ENCODE measurements at regions not wholly inside any gene's neighbourhood (a gene's known extent, or its start where the extent isn't known, plus 50 kb on each side); places are given as distances from the start of the nearest gene placed in this dataset.

DNA sequence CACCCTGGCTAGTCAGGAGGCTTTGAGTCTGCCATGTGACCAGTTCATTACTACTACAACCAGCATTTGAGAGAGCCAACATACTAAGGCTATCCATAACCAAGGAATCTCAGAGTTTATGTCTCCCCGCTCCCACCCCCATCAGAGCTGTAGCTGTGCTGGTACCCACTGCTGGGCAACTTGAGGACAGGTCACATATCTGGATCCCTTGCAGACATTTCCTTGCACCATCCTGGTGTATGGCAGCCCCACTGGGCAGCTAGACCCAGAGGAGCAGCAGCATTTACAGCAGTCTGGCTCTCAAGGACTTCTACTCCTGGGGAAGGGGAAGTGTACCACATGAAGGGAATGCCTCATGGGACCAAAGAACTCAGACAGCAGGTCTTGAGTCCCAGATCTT is 160.8 kb upstream of the ST8SIA2 start:
- TF ChIP-seq SREBF2 (IDR thresholded peaks at IDR 0.05; ENCODE audit: low read length) (no peak), TAF1 (IDR thresholded peaks at IDR 0.05; ENCODE audit: borderline replicate concordance, low read depth, low read length) (no peak), POLR2A (IDR thresholded peaks at IDR 0.05; ENCODE audit: low read depth, low read length) (no peak), SPI1 (IDR thresholded peaks at IDR 0.05; ENCODE audit: borderline replicate concordance, insufficient read depth, low read depth, low read length) (no peak), EZH2 (IDR thresholded peaks at IDR 0.05; ENCODE audit: borderline replicate concordance, control insufficient read depth, low read depth, low read length) (no peak), ZNF24 (IDR thresholded peaks at IDR 0.05) (no peak), HDGF (IDR thresholded peaks at IDR 0.05) (no peak), CEBPZ (IDR thresholded peaks at IDR 0.05; ENCODE audit: low read depth, low read length) (no peak), RAD21 (IDR thresholded peaks at IDR 0.05; ENCODE audit: insufficient read depth, low read depth, low read length) (no peak), POU2F2 (IDR thresholded peaks at IDR 0.05; ENCODE audit: borderline replicate concordance, low read depth, low read length) (no peak), RBBP5 (conservative IDR thresholded peaks at IDR 0.05) (no peak), SIN3A (IDR thresholded peaks at IDR 0.05; ENCODE audit: low read depth, low read length) (no peak)
- TF ChIP-seq, protein P1, sequence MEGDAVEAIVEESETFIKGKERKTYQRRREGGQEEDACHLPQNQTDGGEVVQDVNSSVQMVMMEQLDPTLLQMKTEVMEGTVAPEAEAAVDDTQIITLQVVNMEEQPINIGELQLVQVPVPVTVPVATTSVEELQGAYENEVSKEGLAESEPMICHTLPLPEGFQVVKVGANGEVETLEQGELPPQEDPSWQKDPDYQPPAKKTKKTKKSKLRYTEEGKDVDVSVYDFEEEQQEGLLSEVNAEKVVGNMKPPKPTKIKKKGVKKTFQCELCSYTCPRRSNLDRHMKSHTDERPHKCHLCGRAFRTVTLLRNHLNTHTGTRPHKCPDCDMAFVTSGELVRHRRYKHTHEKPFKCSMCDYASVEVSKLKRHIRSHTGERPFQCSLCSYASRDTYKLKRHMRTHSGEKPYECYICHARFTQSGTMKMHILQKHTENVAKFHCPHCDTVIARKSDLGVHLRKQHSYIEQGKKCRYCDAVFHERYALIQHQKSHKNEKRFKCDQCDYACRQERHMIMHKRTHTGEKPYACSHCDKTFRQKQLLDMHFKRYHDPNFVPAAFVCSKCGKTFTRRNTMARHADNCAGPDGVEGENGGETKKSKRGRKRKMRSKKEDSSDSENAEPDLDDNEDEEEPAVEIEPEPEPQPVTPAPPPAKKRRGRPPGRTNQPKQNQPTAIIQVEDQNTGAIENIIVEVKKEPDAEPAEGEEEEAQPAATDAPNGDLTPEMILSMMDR (IDR thresholded peaks at IDR 0.05 in 2 of 3, conservative IDR thresholded peaks at IDR 0.05 in 1 of 3; ENCODE audit: control insufficient read depth in 2 of 3, extremely low read depth in 1 of 3, insufficient read depth in 1 of 3, low read depth in 3 of 3, low read length in 3 of 3): no peak
- TF ChIP-seq, protein P2, sequence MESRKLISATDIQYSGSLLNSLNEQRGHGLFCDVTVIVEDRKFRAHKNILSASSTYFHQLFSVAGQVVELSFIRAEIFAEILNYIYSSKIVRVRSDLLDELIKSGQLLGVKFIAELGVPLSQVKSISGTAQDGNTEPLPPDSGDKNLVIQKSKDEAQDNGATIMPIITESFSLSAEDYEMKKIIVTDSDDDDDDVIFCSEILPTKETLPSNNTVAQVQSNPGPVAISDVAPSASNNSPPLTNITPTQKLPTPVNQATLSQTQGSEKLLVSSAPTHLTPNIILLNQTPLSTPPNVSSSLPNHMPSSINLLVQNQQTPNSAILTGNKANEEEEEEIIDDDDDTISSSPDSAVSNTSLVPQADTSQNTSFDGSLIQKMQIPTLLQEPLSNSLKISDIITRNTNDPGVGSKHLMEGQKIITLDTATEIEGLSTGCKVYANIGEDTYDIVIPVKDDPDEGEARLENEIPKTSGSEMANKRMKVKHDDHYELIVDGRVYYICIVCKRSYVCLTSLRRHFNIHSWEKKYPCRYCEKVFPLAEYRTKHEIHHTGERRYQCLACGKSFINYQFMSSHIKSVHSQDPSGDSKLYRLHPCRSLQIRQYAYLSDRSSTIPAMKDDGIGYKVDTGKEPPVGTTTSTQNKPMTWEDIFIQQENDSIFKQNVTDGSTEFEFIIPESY (IDR thresholded peaks at IDR 0.05): no peak
